ENCODE measurements at regions not wholly inside any gene's neighbourhood (a gene's known extent, or its start where the extent isn't known, plus 50 kb on each side); places are given as distances from the start of the nearest gene placed in this dataset.
"Not testable (repeated sequence)": the region's sequence is repeated elsewhere in the genome, so short reads cannot be mapped to it uniquely, and the experiment has no call there.

- DNase-seq (ENCODE audit: low read depth), result no peak
Measured at GRCh38 chr5:118467103-118467502, 521.2 kb downstream of the DTWD2 start.

- no peak for DNase-seq (ENCODE audit: low read depth)
Measured at GRCh38 chr5:118466418-118466817, 521.9 kb downstream of the DTWD2 start.

DNA sequence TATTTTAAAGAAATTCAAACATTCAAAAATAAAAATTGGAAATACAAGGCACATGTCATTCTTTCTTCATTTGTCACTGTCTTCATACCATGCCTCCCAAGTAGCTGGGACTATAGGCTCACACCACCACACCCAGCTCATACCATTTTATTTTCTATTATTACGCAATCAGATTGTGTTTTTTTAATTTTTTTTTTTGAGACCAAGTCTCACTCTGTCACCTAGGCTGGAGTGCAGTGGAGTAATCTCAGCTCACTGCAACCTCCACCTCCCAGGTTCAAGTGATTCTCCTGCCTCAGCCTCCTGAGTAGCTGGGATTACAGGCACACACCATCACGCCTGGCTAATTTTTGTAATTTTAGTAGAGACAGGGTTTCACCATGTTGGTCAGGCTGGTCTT is 526.1 kb downstream of the DTWD2 start:
- DNase-seq (ENCODE audit: low read depth), result not testable (repeated sequence)

- DNase-seq (ENCODE audit: low read depth), result no peak
Measured at GRCh38 chr5:118461436-118461835, 526.9 kb downstream of the DTWD2 start.

- DNase-seq (ENCODE audit: low read depth), result no peak
Measured at GRCh38 chr5:118459490-118459889, 528.9 kb downstream of the DTWD2 start.

DNA sequence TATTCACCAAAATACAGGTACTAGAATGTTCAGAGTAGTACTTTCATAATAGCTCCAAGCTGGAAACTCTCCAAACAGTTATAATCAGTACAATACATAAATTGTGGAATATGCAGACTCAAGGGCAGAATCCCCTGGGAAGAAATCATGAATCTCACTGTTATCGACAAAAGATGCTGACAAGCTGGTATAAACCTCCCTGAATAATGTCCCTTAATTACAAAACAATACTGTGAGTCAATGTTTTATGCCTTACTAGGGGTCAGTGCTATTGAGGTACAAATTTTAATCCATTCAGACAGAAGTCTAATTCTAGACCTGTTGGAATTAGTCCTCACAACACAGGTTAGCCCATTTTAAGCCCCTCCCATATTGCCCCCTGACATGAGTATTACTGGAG is 532.3 kb downstream of the DTWD2 start:
- DNase-seq (ENCODE audit: low read depth), result no peak

DNA sequence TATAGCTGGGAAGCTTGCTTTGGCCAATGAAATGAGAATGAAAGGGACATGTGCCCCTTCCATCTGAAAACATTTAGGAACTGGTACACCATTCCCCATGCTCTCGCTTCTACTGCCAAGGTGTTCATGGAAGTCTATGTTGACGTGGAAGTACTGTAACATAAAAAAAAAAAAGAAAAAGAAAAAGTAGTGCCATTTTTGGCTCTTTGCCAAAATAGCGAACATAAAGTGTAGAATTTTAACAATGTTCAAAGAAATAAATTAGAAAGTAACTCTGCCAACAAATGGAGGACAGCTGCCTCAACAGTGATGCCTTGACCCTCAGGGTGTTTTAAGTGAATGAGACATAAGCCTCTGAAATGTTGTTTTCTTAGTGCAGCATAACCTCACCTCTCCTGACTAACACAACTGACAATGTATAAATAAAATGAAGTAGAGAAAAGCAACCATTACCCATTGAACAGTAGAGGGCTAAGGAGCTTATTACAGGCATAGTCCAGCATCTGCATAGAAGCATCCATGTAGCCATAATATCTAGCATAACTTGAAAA is 536.6 kb downstream of the DTWD2 start:
- DNase-seq (ENCODE audit: low read depth), result no peak

- no peak for DNase-seq (ENCODE audit: low read depth)
Measured at GRCh38 chr5:118450554-118451332, 537.6 kb downstream of the DTWD2 start.

DNA sequence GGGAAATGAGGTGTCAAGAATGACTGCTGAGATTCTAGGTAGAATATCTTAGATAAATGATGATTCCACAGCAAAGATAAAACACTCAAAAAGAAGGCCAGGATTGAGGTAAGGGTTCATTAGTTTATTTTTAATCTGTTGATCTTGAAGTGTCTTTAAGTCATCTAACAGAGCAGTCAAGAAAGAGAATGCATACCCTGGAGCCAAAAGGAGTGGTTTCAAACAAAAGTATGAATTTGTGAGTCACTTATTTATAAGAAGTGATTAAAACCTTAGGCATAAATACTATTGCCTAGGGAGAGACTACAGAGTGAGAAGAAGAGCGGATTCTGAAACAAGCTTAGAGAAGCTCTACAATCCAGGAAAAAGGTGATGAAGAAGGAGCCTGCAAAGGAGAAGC is 541.0 kb downstream of the DTWD2 start:
- no peak for DNase-seq (ENCODE audit: low read depth)

DNA sequence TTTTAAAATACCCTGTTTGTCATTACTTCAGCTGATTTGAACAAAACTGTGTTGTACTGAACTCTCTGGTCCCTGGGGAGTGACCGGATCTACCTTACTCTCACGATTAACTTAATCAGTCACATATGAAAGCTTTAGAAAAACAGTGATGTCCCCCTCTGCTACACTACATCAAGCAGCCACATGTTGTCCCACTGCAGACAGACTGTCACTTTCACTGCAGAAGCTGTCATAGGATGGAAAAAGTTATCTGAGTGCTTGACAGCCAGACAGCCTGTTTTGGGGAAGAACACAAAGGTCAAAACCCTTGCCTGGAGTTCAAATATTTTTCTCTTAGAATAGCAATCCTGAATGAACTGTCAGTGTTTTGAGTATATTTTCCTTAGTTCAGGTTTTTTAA is 546.4 kb downstream of the DTWD2 start:
- no peak for DNase-seq (ENCODE audit: low read depth)

DNA sequence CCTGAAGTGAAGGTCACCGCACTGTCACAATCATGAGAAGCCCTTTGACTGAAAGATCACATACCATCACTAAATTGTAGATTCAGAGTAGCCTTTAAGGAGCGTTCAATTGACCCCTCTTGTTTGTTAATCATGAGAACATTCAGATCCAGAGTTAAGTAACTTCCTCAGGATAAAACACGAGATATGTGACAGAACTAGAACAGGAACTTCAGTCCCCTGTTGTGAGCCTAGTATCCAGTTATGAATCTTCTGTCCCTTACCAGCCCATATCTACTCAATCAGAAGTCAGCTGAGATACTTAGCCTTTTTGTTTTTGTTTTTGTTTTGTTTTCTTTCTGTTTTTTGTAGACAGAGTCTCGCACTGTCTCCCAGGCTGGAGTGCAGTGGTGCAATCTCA is 547.3 kb downstream of the DTWD2 start:
- no peak for DNase-seq (ENCODE audit: low read depth)

GRCh38 chr5:118440496-118440895 is 547.9 kb downstream of the DTWD2 start:
- no peak for DNase-seq (ENCODE audit: low read depth)

DNA sequence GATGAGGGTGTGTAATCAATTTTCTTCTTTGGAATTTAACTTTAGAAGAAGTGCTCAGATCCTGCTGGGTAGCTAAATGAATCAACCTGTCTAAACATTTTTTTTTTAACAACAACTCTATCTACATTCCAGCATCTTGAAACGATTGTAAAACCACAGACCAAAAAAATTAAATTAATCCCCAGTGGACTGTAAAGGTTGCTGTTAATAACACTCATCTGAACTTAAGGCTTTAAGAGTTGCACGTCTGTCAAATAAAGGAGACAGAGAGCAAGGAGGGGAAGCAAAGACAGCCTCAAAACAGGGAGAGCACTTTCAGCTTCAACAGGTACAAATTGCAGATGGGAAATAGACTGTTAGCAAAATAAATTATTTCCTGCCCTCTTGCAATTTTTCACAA is 548.5 kb downstream of the DTWD2 start:
- no peak for DNase-seq (ENCODE audit: low read depth)

GRCh38 chr5:118435131-118435530 is 553.2 kb downstream of the DTWD2 start:
- DNase-seq (ENCODE audit: low read depth), result no peak

- DNase-seq (ENCODE audit: low read depth), result no peak
Measured at GRCh38 chr5:118434522-118434921, 553.8 kb downstream of the DTWD2 start.

DNA sequence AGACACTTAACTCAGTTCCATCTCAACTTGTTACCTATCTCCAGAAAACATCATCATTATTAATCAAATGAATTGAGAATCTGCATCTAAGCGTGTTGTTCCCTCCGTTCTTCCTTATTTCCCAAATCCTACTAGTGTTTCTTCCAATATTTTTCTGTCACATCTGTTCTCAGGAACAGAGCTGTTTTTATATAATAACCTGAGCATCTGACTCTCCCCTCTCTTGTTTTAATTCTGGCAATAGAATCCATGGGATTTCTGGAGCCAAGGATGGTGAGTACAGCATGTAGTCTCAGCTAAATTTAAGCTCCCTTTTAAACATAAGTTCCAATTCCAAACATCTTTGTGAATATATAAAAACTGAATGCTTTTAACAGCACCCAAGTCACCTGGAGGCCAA is 558.3 kb downstream of the DTWD2 start:
- DNase-seq (ENCODE audit: low read depth), result no peak

DNA sequence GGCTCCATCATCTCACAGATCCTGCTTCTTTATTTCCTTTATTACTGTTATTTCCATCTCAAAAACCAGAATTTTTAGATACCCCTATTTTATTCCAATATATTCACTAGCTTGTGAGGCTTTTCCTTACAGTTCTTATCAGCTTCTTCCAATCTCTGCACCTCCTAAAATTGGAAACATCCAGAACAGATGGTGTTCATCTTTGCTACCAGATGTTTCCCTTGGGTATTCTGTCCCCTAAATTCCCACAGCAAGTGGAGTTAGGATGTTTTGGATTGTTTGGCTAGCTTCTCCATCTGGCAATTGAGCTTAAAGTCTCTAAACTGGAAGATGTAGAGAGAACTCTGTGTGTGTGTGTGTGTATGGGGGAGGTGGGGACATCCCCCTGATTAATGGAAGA is 580.4 kb downstream of the DTWD2 start:
- DNase-seq (ENCODE audit: low read depth), result no peak

DNA sequence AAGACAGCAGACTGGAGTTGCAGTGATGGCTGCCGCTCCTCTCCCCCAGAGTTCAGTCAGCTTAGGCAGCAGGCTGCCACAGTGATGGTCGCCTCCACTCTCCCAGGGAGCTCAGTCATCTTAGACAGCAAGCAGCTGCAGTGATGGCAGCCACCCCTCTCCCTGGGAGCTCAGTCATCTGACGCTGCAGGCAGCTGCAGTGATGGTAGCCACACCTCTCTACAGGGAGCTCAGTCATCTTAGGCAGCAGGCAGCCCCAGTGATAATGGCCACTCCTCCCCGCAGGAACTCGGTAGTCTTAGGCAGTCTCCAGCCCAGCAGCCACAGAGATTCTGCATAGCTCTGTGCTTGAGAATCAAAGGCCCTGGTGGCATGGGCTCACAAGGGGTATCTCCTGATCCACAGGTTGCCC is 582.7 kb downstream of the DTWD2 start:
- no peak for DNase-seq (ENCODE audit: low read depth)

DNA sequence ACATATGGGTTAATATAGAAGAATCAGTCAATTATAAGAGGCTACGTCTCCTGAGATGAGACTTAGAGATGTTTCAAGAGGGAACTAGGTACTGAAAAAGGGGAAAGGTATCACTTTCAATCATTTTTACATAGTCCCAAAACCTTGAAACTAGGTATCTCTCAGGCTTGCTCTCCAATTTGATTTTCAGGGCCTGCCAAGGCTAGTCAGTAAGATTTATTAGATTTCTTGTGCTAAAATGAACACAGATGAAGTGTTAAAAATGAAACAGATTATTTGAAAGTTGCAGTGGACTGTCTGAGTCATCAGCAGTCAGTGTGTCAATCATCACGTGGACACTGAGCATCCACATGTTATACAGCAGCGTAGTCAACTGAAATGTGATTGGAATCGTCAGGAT is 591.1 kb downstream of the DTWD2 start:
- DNase-seq (ENCODE audit: low read depth), result no peak

GRCh38 chr5:118392491-118392890 is 595.9 kb downstream of the DTWD2 start:
- no peak for DNase-seq (ENCODE audit: low read depth)

- not testable (repeated sequence) for DNase-seq (ENCODE audit: low read depth)
Measured at GRCh38 chr5:118382931-118383330, 605.4 kb downstream of the DTWD2 start.

DNA sequence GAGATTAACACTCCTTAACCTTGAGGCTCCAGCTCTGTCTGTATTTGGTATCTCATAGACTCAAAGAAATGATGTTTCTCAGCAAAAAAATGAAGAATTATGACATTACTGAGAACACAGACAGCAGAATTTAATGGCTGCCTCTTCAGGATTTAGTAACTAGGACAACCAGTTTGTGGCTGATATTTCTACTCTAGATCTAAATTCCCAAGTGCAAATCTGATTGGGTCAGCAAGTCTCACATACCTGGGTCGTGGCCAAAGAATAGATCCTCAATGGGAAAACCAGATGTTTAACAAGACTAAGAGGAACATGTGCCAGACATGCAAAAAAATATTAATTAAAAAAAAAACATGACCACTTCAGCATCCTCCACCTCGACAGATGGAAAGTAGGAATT is 608.9 kb downstream of the DTWD2 start:
- DNase-seq (ENCODE audit: low read depth), result no peak

DNA sequence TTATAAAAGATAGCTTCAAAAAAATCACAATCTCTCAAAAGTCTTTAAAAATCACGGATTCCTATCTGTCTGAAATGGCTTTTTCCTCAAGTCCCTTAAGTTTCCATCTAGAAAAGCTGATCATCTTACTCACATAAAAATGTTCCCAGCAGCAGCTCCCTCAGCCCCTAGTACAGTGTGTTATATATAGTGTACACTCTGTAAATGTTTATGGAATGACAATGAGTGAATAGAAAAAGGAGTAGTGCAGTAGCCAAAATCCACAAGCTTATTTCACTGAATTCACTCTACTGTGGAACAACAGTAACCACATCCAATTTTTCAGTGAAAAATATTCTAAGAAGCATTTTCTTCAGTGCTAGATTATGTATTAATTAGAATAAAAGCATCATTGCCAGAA is 609.4 kb downstream of the DTWD2 start:
- DNase-seq (ENCODE audit: low read depth), result no peak

DNA sequence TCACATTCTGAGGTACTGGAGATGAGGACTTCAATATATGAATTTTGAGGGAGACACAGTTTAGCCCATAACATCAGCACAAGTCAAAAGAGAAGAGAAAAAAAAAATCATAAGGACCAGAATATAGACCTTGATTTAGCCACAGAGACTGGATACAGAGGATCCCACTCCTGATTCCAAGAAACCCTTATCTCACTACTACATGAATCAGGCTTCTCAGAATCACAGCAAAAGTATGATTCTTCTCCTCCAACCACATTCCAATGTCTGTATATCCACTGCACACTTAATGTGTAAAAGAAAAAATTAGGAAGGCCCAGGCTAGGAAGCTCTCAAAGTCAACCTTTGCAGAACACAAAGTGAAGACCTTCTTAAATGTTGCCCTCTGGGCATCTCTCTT is 610.9 kb downstream of the DTWD2 start:
- no peak for DNase-seq (ENCODE audit: low read depth)
